Hepatocyte (in vitro differentiated cells): ENCODE measurements at regions not wholly inside any gene's neighbourhood (a gene's known extent, or its start where the extent isn't known, plus 50 kb on each side); places are given as distances from the start of the nearest gene placed in this dataset.

Source experiments
- DNase-seq: peaks from one replicate; pipeline ENCODE4 v3.0.0-alpha.2; 2016; ENCODE audit warnings: low spot score
- H2AFZ ChIP-seq: fragments of 200-600 bp; sonication (generic); 2 replicates; pipeline ENCODE4 v1.6.0; 2016; ENCODE audit warnings: antibody characterized with exemption, mild to moderate bottlenecking
- H3K27ac ChIP-seq: fragments of 200-600 bp; sonication (generic); 2 replicates; pipeline ENCODE4 v1.5.1; 2016; ENCODE audit warnings: mild to moderate bottlenecking
- H3K27me3 ChIP-seq: fragments of 200-600 bp; sonication (generic); 2 replicates; pipeline ENCODE4 v1.6.1; 2016
- H3K36me3 ChIP-seq: fragments of 200-600 bp; sonication (generic); replicated peaks from 2 replicates; pipeline ENCODE4 v1.5.1; 2016; ENCODE audit warnings: low read depth; ENCODE audit not compliant: insufficient read depth
- H3K4me1 ChIP-seq: fragments of 200-600 bp; sonication (generic); 2 replicates; pipeline ENCODE4 v1.5.1; 2016; ENCODE audit warnings: mild to moderate bottlenecking, moderate library complexity; ENCODE audit not compliant: insufficient read depth
- H3K4me2 ChIP-seq: fragments of 200-600 bp; sonication (generic); 2 replicates; pipeline ENCODE4 v1.6.0; 2016
- H3K4me3 ChIP-seq: fragments of 200-600 bp; sonication (generic); 2 replicates; pipeline ENCODE4 v1.5.1; 2016; ENCODE audit warnings: mild to moderate bottlenecking
- H3K79me2 ChIP-seq: fragments of 200-600 bp; sonication (generic); 2 replicates; pipeline ENCODE4 v1.6.0; 2017; ENCODE audit warnings: mild to moderate bottlenecking
- H3K9me2 ChIP-seq: fragments of 200-600 bp; sonication (generic); replicated peaks from 2 replicates; pipeline ENCODE4 v1.6.0; 2017; ENCODE audit warnings: mild to moderate bottlenecking; ENCODE audit not compliant: insufficient read depth
- H3K9me3 ChIP-seq: fragments of 200-600 bp; sonication (generic); 2 replicates; pipeline ENCODE4 v1.5.1; 2016; ENCODE audit warnings: low read depth, mild to moderate bottlenecking
- H4K20me1 ChIP-seq: fragments of 200-600 bp; sonication (generic); 2 replicates; pipeline ENCODE4 v1.6.0; 2016; ENCODE audit warnings: mild to moderate bottlenecking; ENCODE audit not compliant: insufficient read depth, poor library complexity, severe bottlenecking
- EZH2 ChIP-seq: fragments of 200-600 bp; sonication (generic); IDR thresholded peaks from 2 replicates; pipeline ENCODE4 v1.6.1; 2016; ENCODE audit warnings: antibody characterized with exemption, mild to moderate bottlenecking, borderline replicate concordance
- EZH2phosphoT487 ChIP-seq: fragments of 200-600 bp; sonication (generic); IDR thresholded peaks from one replicate; pipeline ENCODE4 v1.6.1; 2018; ENCODE audit warnings: antibody characterized with exemption, mild to moderate bottlenecking, low read depth, moderate library complexity; ENCODE audit not compliant: unreplicated experiment, severe bottlenecking
- WGBS: methylation state at CpG from one replicate; pipeline ENCODE4 v1.1.6; 2016; ENCODE audit warnings: low lambda C conversion rate; ENCODE audit errors: missing lambda C conversion rate; 5-methylcytosine and 5-hydroxymethylcytosine counted together
- TF ChIP-seq, protein P1 (sequence below): fragments of 200-600 bp; sonication (generic); IDR thresholded peaks from 2 replicates; pipeline ENCODE4 v1.5.1; 2016; ENCODE audit warnings: antibody characterized with exemption, mild to moderate bottlenecking; ENCODE audit not compliant: poor library complexity

DNA sequence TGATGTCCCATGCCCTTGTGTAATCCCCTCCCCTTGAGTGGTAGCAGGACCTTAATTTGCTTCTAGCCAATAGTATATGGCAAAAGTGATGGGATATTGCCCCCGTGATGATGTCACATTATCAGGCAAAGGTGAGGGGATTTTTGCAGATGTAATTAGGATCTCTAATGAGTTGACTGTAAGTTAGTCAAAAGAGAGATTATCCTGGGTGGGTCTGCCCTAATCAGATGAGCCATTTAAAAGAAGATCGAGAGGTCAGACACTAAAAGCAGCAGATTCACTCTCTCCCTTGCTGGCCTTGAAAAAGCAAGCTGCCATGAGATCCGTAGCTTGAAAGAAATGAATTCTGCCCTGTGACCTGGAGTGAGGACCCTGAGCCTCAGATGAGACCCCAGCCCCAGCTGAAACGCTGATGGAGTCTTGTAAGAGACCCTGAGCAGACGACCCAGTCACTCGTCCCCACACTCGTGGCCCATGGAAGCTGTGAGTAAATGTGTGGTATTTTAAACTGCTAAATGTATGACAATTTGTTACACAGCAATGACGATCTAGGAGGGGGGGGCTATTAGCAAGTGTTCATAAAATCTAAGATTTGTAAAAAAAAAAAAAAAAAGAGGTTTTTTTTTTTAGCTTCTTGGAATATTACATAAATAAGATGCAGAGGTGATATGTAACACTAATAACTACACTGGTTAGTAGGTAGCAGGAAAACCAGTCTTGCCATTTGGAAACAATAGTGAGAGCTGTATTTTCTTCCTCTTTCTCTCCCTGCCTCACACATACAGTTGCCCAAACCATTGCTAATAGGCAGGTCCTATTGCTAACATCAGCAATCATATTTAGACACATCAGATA lies 50.3 kb upstream of the TARBP1 start:
- no peaks in the 10 kb centered on the region for H3K9me2 ChIP-seq
- H3K27ac ChIP-seq = no peak overlapping the region
- no peak overlapping the region for H3K4me2 ChIP-seq
- TF ChIP-seq EZH2phosphoT487 (no peak), EZH2 (no peak)
- TF ChIP-seq, protein P1, sequence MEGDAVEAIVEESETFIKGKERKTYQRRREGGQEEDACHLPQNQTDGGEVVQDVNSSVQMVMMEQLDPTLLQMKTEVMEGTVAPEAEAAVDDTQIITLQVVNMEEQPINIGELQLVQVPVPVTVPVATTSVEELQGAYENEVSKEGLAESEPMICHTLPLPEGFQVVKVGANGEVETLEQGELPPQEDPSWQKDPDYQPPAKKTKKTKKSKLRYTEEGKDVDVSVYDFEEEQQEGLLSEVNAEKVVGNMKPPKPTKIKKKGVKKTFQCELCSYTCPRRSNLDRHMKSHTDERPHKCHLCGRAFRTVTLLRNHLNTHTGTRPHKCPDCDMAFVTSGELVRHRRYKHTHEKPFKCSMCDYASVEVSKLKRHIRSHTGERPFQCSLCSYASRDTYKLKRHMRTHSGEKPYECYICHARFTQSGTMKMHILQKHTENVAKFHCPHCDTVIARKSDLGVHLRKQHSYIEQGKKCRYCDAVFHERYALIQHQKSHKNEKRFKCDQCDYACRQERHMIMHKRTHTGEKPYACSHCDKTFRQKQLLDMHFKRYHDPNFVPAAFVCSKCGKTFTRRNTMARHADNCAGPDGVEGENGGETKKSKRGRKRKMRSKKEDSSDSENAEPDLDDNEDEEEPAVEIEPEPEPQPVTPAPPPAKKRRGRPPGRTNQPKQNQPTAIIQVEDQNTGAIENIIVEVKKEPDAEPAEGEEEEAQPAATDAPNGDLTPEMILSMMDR = no peak
- no peak overlapping the region for H3K4me3 ChIP-seq
- no peaks in the 10 kb centered on the region for H4K20me1 ChIP-seq
- no peaks in the 10 kb centered on the region for H3K79me2 ChIP-seq
- 95% methylated on average over 8 of the region's 8 CpGs for WGBS
- no peaks in the 10 kb centered on the region for H3K9me3 ChIP-seq
- no peak for DNase-seq
- no peaks in the 10 kb centered on the region for H3K27me3 ChIP-seq
- no peak overlapping the region for H2AFZ ChIP-seq
- peaks cover 39% of the 10 kb centered on the region for H3K4me1 ChIP-seq
- no peaks in the 10 kb centered on the region for H3K36me3 ChIP-seq
